ENCODE measurements at regions not wholly inside any gene's neighbourhood (a gene's known extent, or its start where the extent isn't known, plus 50 kb on each side); places are given as distances from the start of the nearest gene placed in this dataset.

DNA sequence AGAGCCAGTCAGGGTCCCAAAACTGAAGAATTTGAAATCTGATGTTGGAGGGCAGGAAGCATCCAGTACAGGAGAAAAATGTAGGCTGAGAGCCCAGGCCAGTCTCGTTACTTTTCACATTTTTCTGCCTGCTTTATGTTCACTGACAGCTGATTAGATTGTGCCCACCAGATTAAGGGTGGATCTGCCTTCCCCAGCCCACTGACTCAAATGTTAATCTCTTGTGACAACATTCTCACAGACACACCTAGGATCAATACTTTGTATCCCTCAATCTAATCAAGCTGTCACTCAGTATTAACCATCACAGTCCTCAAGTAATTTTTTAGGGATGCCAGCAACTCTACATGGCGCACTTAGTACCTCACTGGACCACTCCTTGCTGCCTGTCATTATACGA lies 1345.3 kb downstream of the FAM181B start:
- TF ChIP-seq POLR2A (IDR thresholded peaks at IDR 0.05), result no peak
- TF ChIP-seq, protein P1, sequence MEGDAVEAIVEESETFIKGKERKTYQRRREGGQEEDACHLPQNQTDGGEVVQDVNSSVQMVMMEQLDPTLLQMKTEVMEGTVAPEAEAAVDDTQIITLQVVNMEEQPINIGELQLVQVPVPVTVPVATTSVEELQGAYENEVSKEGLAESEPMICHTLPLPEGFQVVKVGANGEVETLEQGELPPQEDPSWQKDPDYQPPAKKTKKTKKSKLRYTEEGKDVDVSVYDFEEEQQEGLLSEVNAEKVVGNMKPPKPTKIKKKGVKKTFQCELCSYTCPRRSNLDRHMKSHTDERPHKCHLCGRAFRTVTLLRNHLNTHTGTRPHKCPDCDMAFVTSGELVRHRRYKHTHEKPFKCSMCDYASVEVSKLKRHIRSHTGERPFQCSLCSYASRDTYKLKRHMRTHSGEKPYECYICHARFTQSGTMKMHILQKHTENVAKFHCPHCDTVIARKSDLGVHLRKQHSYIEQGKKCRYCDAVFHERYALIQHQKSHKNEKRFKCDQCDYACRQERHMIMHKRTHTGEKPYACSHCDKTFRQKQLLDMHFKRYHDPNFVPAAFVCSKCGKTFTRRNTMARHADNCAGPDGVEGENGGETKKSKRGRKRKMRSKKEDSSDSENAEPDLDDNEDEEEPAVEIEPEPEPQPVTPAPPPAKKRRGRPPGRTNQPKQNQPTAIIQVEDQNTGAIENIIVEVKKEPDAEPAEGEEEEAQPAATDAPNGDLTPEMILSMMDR (IDR thresholded peaks at IDR 0.05), result no peak
